Spleen (tissue), 11 donors: ENCODE measurements at regions not wholly inside any gene's neighbourhood (a gene's known extent, or its start where the extent isn't known, plus 50 kb on each side); places are given as distances from the start of the nearest gene placed in this dataset.
"Not testable (repeated sequence)": the region's sequence is repeated elsewhere in the genome, so short reads cannot be mapped to it uniquely, and the experiment has no call there.

Experiments used
- DNase-seq: peaks from one replicate; pipeline ENCODE4 v3.0.0-alpha.2; 2020
- H3K27ac ChIP-seq, 8 donors: fragments of 200-600 bp; sonication (generic) in 7 of 8; 1 replicate in 4 of 8; 2 replicates in 4 of 8; pipeline versions ENCODE4 v1.5.0 to v1.8.0; 2016 to 2021; ENCODE audit warnings: inconsistent platforms in 4 of 8, mild to moderate bottlenecking in 4 of 8, moderate library complexity in 1 of 8
- H3K27me3 ChIP-seq, 7 donors: fragments of 200-600 bp; sonication (generic) in 6 of 7; replicated peaks in 1 of 7; 1 replicate in 4 of 7; 2 replicates in 3 of 7; pipeline versions ENCODE4 v1.5.0 to v1.8.0; 2016 to 2021; ENCODE audit warnings: inconsistent platforms in 3 of 7, mild to moderate bottlenecking in 1 of 7
- H3K36me3 ChIP-seq, 6 donors: fragments of 200-600 bp; sonication (generic) in 5 of 6; 1 replicate in 4 of 6; 2 replicates in 2 of 6; pipeline versions ENCODE4 v1.5.0 to v1.8.0; 2016 to 2021; ENCODE audit warnings: inconsistent platforms in 2 of 6
- H3K4me1 ChIP-seq, 6 donors: fragments of 200-600 bp; sonication (generic) in 5 of 6; 1 replicate in 3 of 6; 2 replicates in 3 of 6; pipeline versions ENCODE4 v1.5.0 to v1.8.0; 2016 to 2021; ENCODE audit warnings: inconsistent platforms in 3 of 6
- H3K4me3 ChIP-seq, 8 donors: fragments of 200-600 bp; sonication (generic) in 7 of 8; 1 replicate in 4 of 8; 2 replicates in 4 of 8; pipeline versions ENCODE4 v1.5.0 to v1.8.0; 2016 to 2021; ENCODE audit warnings: inconsistent platforms in 4 of 8, mild to moderate bottlenecking in 4 of 8, moderate library complexity in 2 of 8
- H3K9me3 ChIP-seq, 8 donors: fragments of 200-600 bp; sonication (generic) in 7 of 8; 1 replicate in 4 of 8; 2 replicates in 4 of 8; pipeline versions ENCODE4 v1.5.0 to v1.8.0; 2016 to 2021; ENCODE audit warnings: inconsistent platforms in 4 of 8
- POLR2A ChIP-seq, 3 donors: fragments of 450-650 bp; IDR thresholded peaks; one replicate each; pipeline ENCODE4 v1.5.1; 2017; ENCODE audit warnings: antibody characterized with exemption in 3 of 3, mild to moderate bottlenecking in 1 of 3
- POLR2AphosphoS5 ChIP-seq, 3 donors: sonication (generic); formaldehyde crosslinking; IDR thresholded peaks; one replicate each; pipeline ENCODE4 v1.5.1; 2017; ENCODE audit warnings: antibody characterized with exemption in 3 of 3
- WGBS, 5 donors: extraction: QIAGEN DNeasy Blood & Tissue Kit in 3 of 5; methylation state at CpG; one replicate each; pipeline versions ENCODE4 v1.1.5 to v1.1.7; 2013 to 2018; 5-methylcytosine and 5-hydroxymethylcytosine counted together
- intact Hi-C: fragments of 100-400 bp; cut with DNase I; formaldehyde crosslinking; loops from one replicate; pipeline ENCODE4 v1.15.0; 2023; ENCODE audit warnings: low total_unique reads
- TF ChIP-seq, protein P1 (sequence below), 11 experiments: fragments of 200-600 bp in 7 of 11; fragments of 450-650 bp in 4 of 11; sonication (generic) in 4 of 11; IDR thresholded peaks in 8 of 11; conservative IDR thresholded peaks in 3 of 11; 1 replicate in 7 of 11; 2 replicates in 4 of 11; pipeline versions ENCODE4 v1.4.0 to v1.8.0; 2016 to 2021; ENCODE audit warnings: antibody characterized with exemption in 11 of 11, inconsistent platforms in 4 of 11, mild to moderate bottlenecking in 1 of 11
- donor health status: healthy with polysubstance abuse.
- donor health status: DM: no; HTN: no; CAD: no; lungs with moderate emphysema.
- donor health status: DM: no; HTN: no; CAD: no.
- donor health status: Bipolar disorder and iron deficiency.
- donor health status: healthy.
- donor health status: DM: no; HTN: no; CAD: no.
- donor health status: DM: yes; HTN: yes; CAD: no.

GRCh38 chr11:41536021-41536568 lies 76.6 kb upstream of the LRRC4C start:
- no peak overlapping the region for H3K4me3 ChIP-seq
- peaks cover 0 to 6% (median 0%) of the 10 kb centered on the region in 8 donors for H3K9me3 ChIP-seq
- intact Hi-C loops, result no loop called here
- H3K36me3 ChIP-seq, result no peaks in the 10 kb centered on the region
- H3K4me1 ChIP-seq, result peaks cover 0 to 5% (median 0%) of the 10 kb centered on the region in 6 donors
- no peak for TF ChIP-seq POLR2AphosphoS5 (IDR thresholded peaks at IDR 0.05)
- H3K27ac ChIP-seq, result no peak overlapping the region
- H3K27me3 ChIP-seq, result no peaks in the 10 kb centered on the region
- no peak for DNase-seq
- WGBS, 5 donors, result 81 to 88% (median 84%) methylated on average over 10 of the region's 10 CpGs

DNA sequence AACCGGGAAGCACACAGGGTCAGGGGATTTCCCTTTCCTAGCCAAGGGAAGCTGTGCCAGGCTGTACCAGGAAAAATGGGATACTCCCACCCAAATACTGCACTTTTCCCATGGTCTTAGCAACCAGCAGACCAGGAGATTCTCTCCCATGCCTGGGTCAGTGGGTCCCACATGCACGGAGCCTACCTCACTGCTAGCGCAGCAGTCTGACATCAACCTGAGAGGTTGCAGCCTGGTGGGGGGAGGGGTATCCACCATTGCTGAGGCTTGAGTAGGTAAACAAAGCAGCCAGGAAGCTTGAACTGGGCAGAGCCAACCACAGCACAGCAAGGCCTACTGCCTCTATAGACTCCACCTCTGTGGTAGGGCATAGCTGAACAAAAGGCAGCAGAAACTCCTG lies 85.5 kb upstream of the LRRC4C start:
- intact Hi-C loops, H3K4me3 ChIP-seq, H3K27me3 ChIP-seq, H3K4me1 ChIP-seq, DNase-seq, H3K27ac ChIP-seq, H3K36me3 ChIP-seq: not testable (repeated sequence)
- H3K9me3 ChIP-seq, result peaks cover 0 to 27% (median 10%) of the 10 kb centered on the region in 8 donors
- 79 to 92% (median 84%) methylated on average over 1 to 3 of the region's 3 CpGs for WGBS, 5 donors

DNA sequence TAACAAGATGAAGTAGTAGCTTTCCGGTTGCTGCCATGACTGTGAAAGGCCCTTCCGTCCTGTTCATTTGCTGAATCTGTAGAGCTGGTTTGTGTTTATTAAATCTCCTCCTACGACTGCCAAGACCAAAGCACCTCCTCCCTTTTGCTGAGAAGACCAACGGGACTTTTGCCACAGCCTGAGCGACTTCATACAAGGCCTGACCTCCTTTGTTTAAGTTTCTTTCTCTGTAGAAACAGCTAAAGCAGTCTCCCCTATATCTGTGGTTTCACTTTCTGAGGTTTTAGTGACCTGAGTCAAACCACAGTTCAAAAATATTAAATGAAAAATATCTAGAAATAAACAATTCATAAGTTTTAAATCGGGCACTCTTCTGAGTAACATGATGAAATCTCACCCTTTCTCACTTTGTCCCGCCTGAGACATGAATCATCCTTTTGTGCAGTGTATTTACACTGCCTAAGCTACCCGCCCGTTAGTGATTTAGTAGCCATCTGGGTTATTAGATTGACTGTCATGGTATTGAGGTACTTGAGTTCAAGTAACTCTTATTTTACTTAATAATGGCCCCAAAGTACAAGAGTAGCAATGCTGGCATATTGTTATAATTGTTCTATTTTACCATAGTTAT lies 119.1 kb upstream of the LRRC4C start:
- Histone ChIP-seq H3K4me3 (no peak overlapping the region), H3K4me1 (no peaks in the 10 kb centered on the region), H3K27ac (no peak overlapping the region), H3K36me3 (no peaks in the 10 kb centered on the region), H3K9me3 (peaks cover 0 to 9% (median 0%) of the 10 kb centered on the region in 8 donors), H3K27me3 (no peaks in the 10 kb centered on the region)
- whole genome bisulfite sequencing, 5 donors, result 73 to 86% (median 75%) methylated on average over 9 of the region's 9 CpGs
- no peak for DNase-seq
- intact Hi-C loops, result no loop called here
- TF ChIP-seq, protein P1, sequence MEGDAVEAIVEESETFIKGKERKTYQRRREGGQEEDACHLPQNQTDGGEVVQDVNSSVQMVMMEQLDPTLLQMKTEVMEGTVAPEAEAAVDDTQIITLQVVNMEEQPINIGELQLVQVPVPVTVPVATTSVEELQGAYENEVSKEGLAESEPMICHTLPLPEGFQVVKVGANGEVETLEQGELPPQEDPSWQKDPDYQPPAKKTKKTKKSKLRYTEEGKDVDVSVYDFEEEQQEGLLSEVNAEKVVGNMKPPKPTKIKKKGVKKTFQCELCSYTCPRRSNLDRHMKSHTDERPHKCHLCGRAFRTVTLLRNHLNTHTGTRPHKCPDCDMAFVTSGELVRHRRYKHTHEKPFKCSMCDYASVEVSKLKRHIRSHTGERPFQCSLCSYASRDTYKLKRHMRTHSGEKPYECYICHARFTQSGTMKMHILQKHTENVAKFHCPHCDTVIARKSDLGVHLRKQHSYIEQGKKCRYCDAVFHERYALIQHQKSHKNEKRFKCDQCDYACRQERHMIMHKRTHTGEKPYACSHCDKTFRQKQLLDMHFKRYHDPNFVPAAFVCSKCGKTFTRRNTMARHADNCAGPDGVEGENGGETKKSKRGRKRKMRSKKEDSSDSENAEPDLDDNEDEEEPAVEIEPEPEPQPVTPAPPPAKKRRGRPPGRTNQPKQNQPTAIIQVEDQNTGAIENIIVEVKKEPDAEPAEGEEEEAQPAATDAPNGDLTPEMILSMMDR (IDR thresholded peaks at IDR 0.05 in 8 of 11, conservative IDR thresholded peaks at IDR 0.05 in 3 of 11), result no peak
- no peak for TF ChIP-seq POLR2A (IDR thresholded peaks at IDR 0.05)
- no peak for TF ChIP-seq POLR2AphosphoS5 (IDR thresholded peaks at IDR 0.05)

GRCh38 chr11:41579546-41579945 lies 120.1 kb upstream of the LRRC4C start:
- Histone ChIP-seq H3K27ac (no peak overlapping the region), H3K9me3 (peaks cover 0 to 13% (median 0%) of the 10 kb centered on the region in 8 donors), H3K4me1 (no peaks in the 10 kb centered on the region), H3K36me3 (no peaks in the 10 kb centered on the region), H3K4me3 (no peak overlapping the region), H3K27me3 (no peaks in the 10 kb centered on the region)
- TF ChIP-seq, protein P1 (IDR thresholded peaks at IDR 0.05 in 8 of 11, conservative IDR thresholded peaks at IDR 0.05 in 3 of 11), result no peak
- no peak for TF ChIP-seq POLR2A (IDR thresholded peaks at IDR 0.05)
- TF ChIP-seq POLR2AphosphoS5 (IDR thresholded peaks at IDR 0.05), result no peak
- WGBS, 5 donors, result 72 to 83% (median 79%) methylated on average over 3 of the region's 3 CpGs
- no peak for DNase-seq
- intact Hi-C loops, result no loop called here

- Histone ChIP-seq H3K4me1 (no peaks in the 10 kb centered on the region), H3K27ac (no peak overlapping the region), H3K4me3 (no peak overlapping the region), H3K36me3 (no peaks in the 10 kb centered on the region), H3K9me3 (peaks cover 0 to 12% (median 0%) of the 10 kb centered on the region in 8 donors), H3K27me3 (no peaks in the 10 kb centered on the region)
- 33 to 42% (median 39%) methylated on average over 1 of the region's 1 CpG for WGBS, 5 donors
- intact Hi-C loops, result no loop called here
- DNase-seq, result no peak
- TF ChIP-seq, protein P1 (IDR thresholded peaks at IDR 0.05 in 8 of 11, conservative IDR thresholded peaks at IDR 0.05 in 3 of 11), result no peak
- TF ChIP-seq POLR2A (IDR thresholded peaks at IDR 0.05) (no peak), POLR2AphosphoS5 (IDR thresholded peaks at IDR 0.05) (no peak)
Observed at GRCh38 chr11:41609511-41609910, 150.1 kb upstream of the LRRC4C start.
